H9 (cell line): ENCODE measurements at regions not wholly inside any gene's neighbourhood (a gene's known extent, or its start where the extent isn't known, plus 50 kb on each side); places are given as distances from the start of the nearest gene placed in this dataset.

Source experiments
- DNase-seq: peaks from one replicate; pipeline ENCODE4 v3.0.0-alpha.2; 2017
- H2AFZ ChIP-seq: one replicate; pipeline ENCODE4 v1.6.1; 2013; ENCODE audit warnings: mild to moderate bottlenecking, low read length, control low read depth, moderate library complexity
- H2AK5ac ChIP-seq: 2 replicates; pipeline ENCODE4 v1.6.1; 2013; ENCODE audit warnings: low read length, control low read depth, mixed read lengths; ENCODE audit not compliant: insufficient read length
- H2BK120ac ChIP-seq: one replicate; pipeline ENCODE4 v1.6.1; 2013; ENCODE audit warnings: low read depth, mild to moderate bottlenecking, low read length, control low read depth, inconsistent platforms; ENCODE audit not compliant: poor library complexity, severe bottlenecking
- H2BK12ac ChIP-seq: 2 replicates; pipeline ENCODE4 v1.6.1; 2013; ENCODE audit warnings: low read length, control low read depth, mixed read lengths, low read depth; ENCODE audit not compliant: insufficient read length
- H2BK15ac ChIP-seq: 2 replicates; pipeline ENCODE4 v1.6.1; 2013; ENCODE audit warnings: low read depth, low read length, control low read depth
- H2BK20ac ChIP-seq: one replicate; pipeline ENCODE4 v1.6.1; 2013; ENCODE audit warnings: low read depth, mild to moderate bottlenecking, low read length, control low read depth, inconsistent platforms; ENCODE audit not compliant: poor library complexity, severe bottlenecking
- H2BK5ac ChIP-seq: 2 replicates; pipeline ENCODE4 v1.6.1; 2013; ENCODE audit warnings: low read length, control low read depth, mixed read lengths; ENCODE audit not compliant: insufficient read length
- H3K14ac ChIP-seq: 2 replicates; pipeline ENCODE4 v1.6.1; 2013; ENCODE audit warnings: low read length, control low read depth; ENCODE audit not compliant: insufficient read depth
- H3K18ac ChIP-seq: 2 replicates; pipeline ENCODE4 v1.6.1; 2013; ENCODE audit warnings: low read depth, mild to moderate bottlenecking, mixed read lengths, low read length, control low read depth; ENCODE audit not compliant: insufficient read length
- H3K23ac ChIP-seq: 2 replicates; pipeline ENCODE4 v1.6.1; 2013; ENCODE audit warnings: low read length, control low read depth, mixed read lengths, low read depth; ENCODE audit not compliant: insufficient read length
- H3K23me2 ChIP-seq: 2 replicates; pipeline ENCODE4 v1.6.1; 2013; ENCODE audit warnings: low read depth, mild to moderate bottlenecking, mixed read lengths, low read length, control low read depth; ENCODE audit not compliant: insufficient read length, poor library complexity, severe bottlenecking
- H3K27ac ChIP-seq: 2 replicates; pipeline ENCODE4 v1.5.1; 2013; ENCODE audit warnings: low read length, control low read depth, mixed read lengths, low read depth; ENCODE audit not compliant: insufficient read length
- H3K27me3 ChIP-seq: 2 replicates; pipeline ENCODE4 v1.6.1; 2013; ENCODE audit warnings: low read length, control low read depth, inconsistent platforms; ENCODE audit not compliant: insufficient read depth
- H3K4ac ChIP-seq: 2 replicates; pipeline ENCODE4 v1.6.1; 2013; ENCODE audit warnings: low read depth, mild to moderate bottlenecking, control low read depth, inconsistent platforms, low read length, moderate library complexity
- H3K4me1 ChIP-seq: 2 replicates; pipeline ENCODE4 v1.6.1; 2013; ENCODE audit warnings: low read length, control low read depth, inconsistent platforms; ENCODE audit not compliant: insufficient read depth
- H3K4me2 ChIP-seq: 2 replicates; pipeline ENCODE4 v1.6.1; 2013; ENCODE audit warnings: low read length, control low read depth, mixed read lengths; ENCODE audit not compliant: insufficient read length, insufficient read depth
- H3K56ac ChIP-seq: 2 replicates; pipeline ENCODE4 v1.6.1; 2013; ENCODE audit warnings: low read depth, mild to moderate bottlenecking, mixed read lengths, low read length, control low read depth; ENCODE audit not compliant: insufficient read length
- H3K79me1 ChIP-seq: 2 replicates; pipeline ENCODE4 v1.6.1; 2013; ENCODE audit warnings: low read depth, mild to moderate bottlenecking, moderate library complexity, low read length, control low read depth, inconsistent platforms; ENCODE audit not compliant: insufficient read depth, poor library complexity, severe bottlenecking
- H3K79me2 ChIP-seq: 2 replicates; pipeline ENCODE4 v1.6.1; 2013; ENCODE audit warnings: low read length, control low read depth, inconsistent platforms; ENCODE audit not compliant: insufficient read depth
- H3K9ac ChIP-seq: 2 replicates; pipeline ENCODE4 v1.6.1; 2013; ENCODE audit warnings: low read length, control low read depth, mixed read lengths; ENCODE audit not compliant: insufficient read length; ENCODE audit errors: extremely low read depth
- H3K9me3 ChIP-seq: one replicate; pipeline ENCODE4 v1.6.1; 2013; ENCODE audit warnings: low read depth, low read length, inconsistent platforms; ENCODE audit not compliant: control insufficient read depth
- H3T11ph ChIP-seq: one replicate; pipeline ENCODE4 v1.6.1; 2013; ENCODE audit warnings: mild to moderate bottlenecking, low read length, control low read depth, inconsistent platforms
- H4K20me1 ChIP-seq: one replicate; pipeline ENCODE4 v1.6.1; 2013; ENCODE audit not compliant: control insufficient read depth, insufficient read length, insufficient read depth
- H4K5ac ChIP-seq: 2 replicates; pipeline ENCODE4 v1.6.1; 2013; ENCODE audit warnings: low read depth, mild to moderate bottlenecking, mixed read lengths, low read length, control low read depth; ENCODE audit not compliant: insufficient read length
- H4K8ac ChIP-seq: replicated peaks from 2 replicates; pipeline ENCODE4 v1.6.1; 2013; ENCODE audit warnings: low read length, control low read depth, mixed read lengths, low read depth; ENCODE audit not compliant: insufficient read length
- H4K91ac ChIP-seq: 2 replicates; pipeline ENCODE4 v1.6.1; 2013; ENCODE audit warnings: low read depth, mild to moderate bottlenecking, moderate library complexity, mixed read lengths, low read length, control low read depth; ENCODE audit not compliant: insufficient read length
- H3K27ac Mint-ChIP-seq, 3 experiments: 2 replicates in 2 of 3; 3 replicates in 1 of 3; pipeline ENCODE4 v1.8.0; 2020 to 2021; ENCODE audit warnings: mixed read lengths in 3 of 3, mild to moderate bottlenecking in 1 of 3, moderate library complexity in 1 of 3
- H3K27me3 Mint-ChIP-seq: 2 replicates; pipeline ENCODE4 v1.8.0; 2021; ENCODE audit warnings: low read depth, mild to moderate bottlenecking, moderate library complexity, mixed read lengths
- H3K36me3 Mint-ChIP-seq, 3 experiments: 2 replicates in 2 of 3; 3 replicates in 1 of 3; pipeline ENCODE4 v1.8.0; 2020 to 2021; ENCODE audit warnings: low read depth in 3 of 3, mixed read lengths in 3 of 3; ENCODE audit not compliant: insufficient read depth in 1 of 3
- H3K4me1 Mint-ChIP-seq, 2 experiments: 2 replicates each; pipeline ENCODE4 v1.8.0; 2020; ENCODE audit warnings: mixed read lengths in 2 of 2
- H3K4me3 Mint-ChIP-seq, 2 experiments: 2 replicates in 1 of 2; 3 replicates in 1 of 2; pipeline ENCODE4 v1.8.0; 2020 to 2021; ENCODE audit warnings: mild to moderate bottlenecking in 2 of 2, mixed read lengths in 2 of 2, moderate library complexity in 1 of 2
- H3K9me3 Mint-ChIP-seq, 2 experiments: 2 replicates in 1 of 2; 3 replicates in 1 of 2; pipeline ENCODE4 v1.8.0; 2020; ENCODE audit warnings: mild to moderate bottlenecking in 2 of 2, mixed read lengths in 2 of 2, moderate library complexity in 1 of 2
- CTCF ChIP-seq: fragments of 200-600 bp; sonication (generic); conservative IDR thresholded peaks from 3 replicates; pipeline ENCODE4 v1.8.0; 2021; ENCODE audit warnings: antibody characterized with exemption, mild to moderate bottlenecking
- WGBS: extraction: QIAGEN DNeasy Blood & Tissue Kit; methylation state at CpG from one replicate; pipeline ENCODE4 v1.1.7; 2013; ENCODE audit warnings: missing lambda C conversion rate, low lambda C conversion rate, mixed read lengths; ENCODE audit not compliant: insufficient read length; ENCODE audit errors: extremely low coverage; 5-methylcytosine and 5-hydroxymethylcytosine counted together

GRCh38 chr2:126448611-126449010, 207.3 kb upstream of the GYPC start:
- Histone ChIP-seq H2BK5ac (no peak overlapping the region), H4K91ac (no peak overlapping the region), H3K56ac (no peak overlapping the region), H3K4me2 (no peak overlapping the region), H3K27me3 (no peaks in the 10 kb centered on the region), H3K23me2 (no peaks in the 10 kb centered on the region), H3K14ac (no peak overlapping the region), H2BK120ac (no peak overlapping the region), H4K5ac (no peak overlapping the region), H3K18ac (no peak overlapping the region), H2AK5ac (no peak overlapping the region), H3K27ac (no peak overlapping the region), H3K4me1 (no peaks in the 10 kb centered on the region), H3K9ac (no peak overlapping the region), H2BK12ac (no peak overlapping the region), H3K79me1 (no peaks in the 10 kb centered on the region), H3K4ac (no peak overlapping the region), H4K8ac (no peak overlapping the region), H2AFZ (no peak overlapping the region), H3K9me3 (no peaks in the 10 kb centered on the region), H4K20me1 (no peaks in the 10 kb centered on the region), H3K23ac (no peak overlapping the region), H3K79me2 (no peaks in the 10 kb centered on the region), H2BK20ac (no peak overlapping the region), H2BK15ac (no peak overlapping the region), H3T11ph (no peak overlapping the region)
- no CpG with 5 or more reads among the region's 5 CpGs for WGBS
- no peak for DNase-seq
- no peaks in the 10 kb centered on the region; the same call in 1 of the 2 replicates for H3K27me3 Mint-ChIP-seq
- no peak overlapping the region for H3K4me3 Mint-ChIP-seq
- TF ChIP-seq CTCF: no peak
- H3K4me1 Mint-ChIP-seq: peaks cover 4 to 5% of the 10 kb centered on the region in 2 experiments
- no peaks in the 10 kb centered on the region for H3K36me3 Mint-ChIP-seq
- H3K9me3 Mint-ChIP-seq: no peaks in the 10 kb centered on the region; a peak in 1 of 5 replicates
- H3K27ac Mint-ChIP-seq: no peak overlapping the region
